ENCODE measurements at regions not wholly inside any gene's neighbourhood (a gene's known extent, or its start where the extent isn't known, plus 50 kb on each side); places are given as distances from the start of the nearest gene placed in this dataset.

DNA sequence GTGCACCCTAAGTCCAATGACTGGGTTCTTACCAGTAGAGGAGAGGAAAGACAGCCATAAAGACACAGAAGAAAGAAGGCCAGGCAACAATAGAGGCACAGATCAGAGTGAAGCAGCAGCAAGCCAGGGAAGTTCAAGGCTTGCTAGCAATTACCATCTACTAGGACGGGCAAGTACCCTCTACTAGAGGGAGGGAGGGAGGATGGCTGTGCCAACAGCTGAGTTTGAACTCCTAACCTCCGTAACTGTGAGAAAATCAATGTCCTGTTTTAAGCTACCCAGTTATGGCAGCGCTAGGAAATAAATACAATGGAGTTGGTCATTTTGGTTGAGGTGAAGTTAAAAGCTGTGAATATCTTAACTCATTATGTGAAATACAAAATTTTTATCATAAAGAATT is 991.8 kb upstream of the CTNND2 start:
- H3K9me3 ChIP-seq: peaks cover 0 to 9% (median 2%) of the 10 kb centered on the region in 8 donors
- H3K27ac ChIP-seq: no peak overlapping the region
- intact Hi-C loops (cut with DNase I; ENCODE audit: low total_unique reads): no loop called here
- TF ChIP-seq POLR2AphosphoS5 (IDR thresholded peaks at IDR 0.05): no peak
- TF ChIP-seq, protein P1, sequence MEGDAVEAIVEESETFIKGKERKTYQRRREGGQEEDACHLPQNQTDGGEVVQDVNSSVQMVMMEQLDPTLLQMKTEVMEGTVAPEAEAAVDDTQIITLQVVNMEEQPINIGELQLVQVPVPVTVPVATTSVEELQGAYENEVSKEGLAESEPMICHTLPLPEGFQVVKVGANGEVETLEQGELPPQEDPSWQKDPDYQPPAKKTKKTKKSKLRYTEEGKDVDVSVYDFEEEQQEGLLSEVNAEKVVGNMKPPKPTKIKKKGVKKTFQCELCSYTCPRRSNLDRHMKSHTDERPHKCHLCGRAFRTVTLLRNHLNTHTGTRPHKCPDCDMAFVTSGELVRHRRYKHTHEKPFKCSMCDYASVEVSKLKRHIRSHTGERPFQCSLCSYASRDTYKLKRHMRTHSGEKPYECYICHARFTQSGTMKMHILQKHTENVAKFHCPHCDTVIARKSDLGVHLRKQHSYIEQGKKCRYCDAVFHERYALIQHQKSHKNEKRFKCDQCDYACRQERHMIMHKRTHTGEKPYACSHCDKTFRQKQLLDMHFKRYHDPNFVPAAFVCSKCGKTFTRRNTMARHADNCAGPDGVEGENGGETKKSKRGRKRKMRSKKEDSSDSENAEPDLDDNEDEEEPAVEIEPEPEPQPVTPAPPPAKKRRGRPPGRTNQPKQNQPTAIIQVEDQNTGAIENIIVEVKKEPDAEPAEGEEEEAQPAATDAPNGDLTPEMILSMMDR (IDR thresholded peaks at IDR 0.05 in 8 of 11, conservative IDR thresholded peaks at IDR 0.05 in 3 of 11): no peak
- TF ChIP-seq POLR2A (IDR thresholded peaks at IDR 0.05): no peak
- H3K27me3 ChIP-seq (replicated peaks in 1 of 7): no peaks in the 10 kb centered on the region
- H3K36me3 ChIP-seq: no peaks in the 10 kb centered on the region
- no peak overlapping the region for H3K4me3 ChIP-seq
- DNase-seq: no peak
- WGBS, 5 donors: 80 to 94% (median 83%) methylated on average over 3 of the region's 3 CpGs
- no peaks in the 10 kb centered on the region for H3K4me1 ChIP-seq

GRCh38 chr5:12885018-12885417 is 980.8 kb upstream of the CTNND2 start:
- H3K4me1 ChIP-seq: no peaks in the 10 kb centered on the region
- H3K4me3 ChIP-seq: no peak overlapping the region
- no peak for DNase-seq
- H3K9me3 ChIP-seq: peaks cover 0 to 5% (median 0%) of the 10 kb centered on the region in 8 donors
- H3K36me3 ChIP-seq: no peaks in the 10 kb centered on the region
- TF ChIP-seq POLR2A (IDR thresholded peaks at IDR 0.05): no peak
- H3K27me3 ChIP-seq (replicated peaks in 1 of 7): no peaks in the 10 kb centered on the region
- no peak overlapping the region for H3K27ac ChIP-seq
- 69 to 88% (median 77%) methylated on average over 2 of the region's 2 CpGs for WGBS, 5 donors
- intact Hi-C loops (cut with DNase I; ENCODE audit: low total_unique reads): no loop called here

DNA sequence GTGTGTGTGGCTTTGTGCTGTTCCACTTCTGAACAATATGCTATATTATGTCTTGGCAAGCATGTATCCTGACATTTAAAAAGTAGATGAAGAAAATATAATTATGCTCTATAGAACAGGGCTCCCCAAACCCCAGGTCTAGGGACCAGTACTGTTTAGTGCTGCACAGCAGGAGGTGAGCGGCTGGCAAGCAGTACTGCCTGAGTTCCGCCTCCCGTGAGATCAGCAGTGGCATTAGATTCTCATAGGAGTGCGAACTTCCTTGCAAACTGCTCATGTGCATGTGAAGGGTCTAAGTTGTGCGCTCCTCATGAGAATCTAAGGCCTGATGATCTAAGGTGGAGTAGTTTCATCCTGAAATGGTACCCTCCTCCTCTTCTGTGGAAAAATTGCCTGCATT is 979.1 kb upstream of the CTNND2 start:
- intact Hi-C loops (cut with DNase I; ENCODE audit: low total_unique reads): no loop called here
- Histone ChIP-seq H3K36me3 (no peaks in the 10 kb centered on the region), H3K4me1 (no peaks in the 10 kb centered on the region), H3K27ac (no peak overlapping the region), H3K9me3 (peaks cover 0 to 5% (median 0%) of the 10 kb centered on the region in 8 donors), H3K4me3 (no peak overlapping the region), H3K27me3 (replicated peaks in 1 of 7) (no peaks in the 10 kb centered on the region)
- TF ChIP-seq POLR2A (IDR thresholded peaks at IDR 0.05) (no peak), POLR2AphosphoS5 (IDR thresholded peaks at IDR 0.05) (no peak)
- TF ChIP-seq, protein P1 (IDR thresholded peaks at IDR 0.05 in 8 of 11, conservative IDR thresholded peaks at IDR 0.05 in 3 of 11): no peak
- no peak for DNase-seq
- 77 to 95% (median 91%) methylated on average over 5 of the region's 5 CpGs for WGBS, 5 donors

DNA sequence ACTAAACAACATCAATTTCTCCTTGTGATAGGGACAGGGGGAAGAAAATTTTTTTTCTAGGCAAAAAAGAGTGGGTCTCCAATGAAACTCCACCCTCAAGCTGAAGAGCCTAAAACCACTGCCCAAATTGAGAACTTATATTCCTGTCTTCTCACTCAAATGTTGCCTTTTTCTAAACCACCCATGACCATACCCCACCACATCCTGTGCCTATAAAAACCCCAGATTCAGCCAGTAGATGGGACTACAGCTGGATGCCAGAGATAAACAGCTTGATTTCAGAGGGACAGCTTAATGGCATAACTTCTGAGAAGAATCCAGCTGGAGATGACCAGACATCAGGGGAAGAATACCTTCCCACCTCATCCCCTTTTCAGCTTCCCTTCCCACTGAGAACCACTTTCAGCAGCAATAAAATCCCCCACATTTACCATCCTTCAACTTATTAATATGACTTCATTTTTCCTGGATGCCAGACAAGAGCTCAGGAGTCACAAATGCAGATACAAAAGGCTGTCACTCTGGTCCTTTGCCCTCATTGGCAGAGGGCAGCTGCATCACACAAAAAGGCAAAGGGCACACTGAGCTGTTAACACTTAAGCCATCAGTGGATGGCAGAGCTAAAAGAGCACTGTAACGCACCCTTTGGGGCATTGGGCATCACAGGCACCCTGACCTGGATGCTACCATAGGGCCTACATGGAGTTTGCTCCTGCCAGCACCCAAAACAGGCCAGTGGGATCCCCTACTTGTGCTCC is 972.5 kb upstream of the CTNND2 start:
- intact Hi-C loops (cut with DNase I; ENCODE audit: low total_unique reads): no loop called here
- H3K27me3 ChIP-seq (replicated peaks in 1 of 7): no peaks in the 10 kb centered on the region
- H3K27ac ChIP-seq: no peak overlapping the region
- DNase-seq: no peak
- TF ChIP-seq POLR2AphosphoS5 (IDR thresholded peaks at IDR 0.05) (no peak), POLR2A (IDR thresholded peaks at IDR 0.05) (no peak)
- TF ChIP-seq, protein P1 (IDR thresholded peaks at IDR 0.05 in 8 of 11, conservative IDR thresholded peaks at IDR 0.05 in 3 of 11): no peak
- H3K4me3 ChIP-seq: no peak overlapping the region
- no peaks in the 10 kb centered on the region for H3K36me3 ChIP-seq
- no peaks in the 10 kb centered on the region for H3K4me1 ChIP-seq
- H3K9me3 ChIP-seq: peaks cover 0 to 43% (median 18%) of the 10 kb centered on the region in 8 donors
- 72 to 100% (median 78%) methylated on average over 1 of the region's 1 CpG for WGBS, 5 donors
